Smooth muscle cell (in vitro differentiated cells): ENCODE measurements at regions not wholly inside any gene's neighbourhood (a gene's known extent, or its start where the extent isn't known, plus 50 kb on each side); places are given as distances from the start of the nearest gene placed in this dataset.

Source experiments
- DNase-seq: peaks from one replicate; lab custom pipeline; 2025; ENCODE audit not compliant: unreplicated experiment; lab: John Stamatoyannopoulos, UW
- H2AFZ ChIP-seq: fragments of 200-600 bp; sonication (generic); 2 replicates; pipeline ENCODE4 v1.6.0; 2016; ENCODE audit warnings: antibody characterized with exemption, low read depth, mild to moderate bottlenecking
- H3F3A ChIP-seq: fragments of 200-600 bp; sonication (generic); 2 replicates; pipeline ENCODE4 v1.6.0; 2017; ENCODE audit warnings: antibody characterized with exemption, low read depth
- H3K27ac ChIP-seq: fragments of 200-600 bp; sonication (generic); 2 replicates; pipeline ENCODE4 v1.5.1; 2016; ENCODE audit warnings: low read depth, mild to moderate bottlenecking
- H3K27me3 ChIP-seq: fragments of 200-600 bp; sonication (generic); 2 replicates; pipeline ENCODE4 v1.6.1; 2016; ENCODE audit warnings: low read depth, mild to moderate bottlenecking
- H3K36me3 ChIP-seq: fragments of 200-600 bp; sonication (generic); 2 replicates; pipeline ENCODE4 v1.5.1; 2016; ENCODE audit warnings: low read depth
- H3K4me1 ChIP-seq: fragments of 200-600 bp; sonication (generic); 2 replicates; pipeline ENCODE4 v1.5.1; 2016; ENCODE audit warnings: low read depth
- H3K4me2 ChIP-seq: fragments of 200-600 bp; sonication (generic); 2 replicates; pipeline ENCODE4 v1.6.0; 2016; ENCODE audit warnings: mild to moderate bottlenecking
- H3K4me3 ChIP-seq: fragments of 200-600 bp; sonication (generic); 2 replicates; pipeline ENCODE4 v1.5.1; 2016; ENCODE audit warnings: mild to moderate bottlenecking
- H3K79me2 ChIP-seq: fragments of 200-600 bp; sonication (generic); 2 replicates; pipeline ENCODE4 v1.6.0; 2016; ENCODE audit warnings: low read depth, mild to moderate bottlenecking
- H3K9ac ChIP-seq: fragments of 200-600 bp; sonication (generic); 2 replicates; pipeline ENCODE4 v1.6.0; 2016; ENCODE audit warnings: low read depth
- H3K9me3 ChIP-seq: fragments of 200-600 bp; sonication (generic); replicated peaks from 2 replicates; pipeline ENCODE4 v1.5.1; 2016; ENCODE audit warnings: low read depth
- H4K20me1 ChIP-seq: fragments of 200-600 bp; sonication (generic); 2 replicates; pipeline ENCODE4 v1.6.0; 2016; ENCODE audit warnings: low read depth
- CTCF ChIP-seq: fragments of 200-600 bp; sonication (generic); IDR thresholded peaks from 2 replicates; pipeline ENCODE4 v1.5.1; 2017; ENCODE audit warnings: borderline replicate concordance, mild to moderate bottlenecking, antibody characterized with exemption; ENCODE audit not compliant: insufficient read depth, poor library complexity, severe bottlenecking
- WGBS: methylation state at CpG from one replicate; pipeline ENCODE4 v1.1.7; 2016; ENCODE audit warnings: low lambda C conversion rate; 5-methylcytosine and 5-hydroxymethylcytosine counted together

GRCh38 chr5:29016067-29016466, 1977.7 kb upstream of the CDH9 start:
- Histone ChIP-seq H3F3A (no peaks in the 10 kb centered on the region), H3K36me3 (no peaks in the 10 kb centered on the region), H2AFZ (no peak overlapping the region), H3K4me2 (no peak overlapping the region), H3K27ac (no peak overlapping the region), H3K4me3 (no peak overlapping the region), H3K79me2 (no peaks in the 10 kb centered on the region), H3K9ac (no peak overlapping the region), H3K9me3 (no peaks in the 10 kb centered on the region), H3K4me1 (no peaks in the 10 kb centered on the region), H4K20me1 (no peaks in the 10 kb centered on the region), H3K27me3 (no peaks in the 10 kb centered on the region)
- TF ChIP-seq CTCF = no peak
- 73% methylated on average over 4 of the region's 4 CpGs for WGBS
- DNase-seq = no peak

GRCh38 chr5:29015523-29015922, 1977.1 kb upstream of the CDH9 start:
- no peak for TF ChIP-seq CTCF
- no peaks in the 10 kb centered on the region for H3F3A ChIP-seq
- no peaks in the 10 kb centered on the region for H3K9me3 ChIP-seq
- H2AFZ ChIP-seq = no peak overlapping the region
- H3K36me3 ChIP-seq = no peaks in the 10 kb centered on the region
- no peak overlapping the region for H3K9ac ChIP-seq
- DNase-seq = no peak
- WGBS = 91% methylated on average over 2 of the region's 2 CpGs
- H3K4me2 ChIP-seq = no peak overlapping the region
- H3K4me1 ChIP-seq = no peaks in the 10 kb centered on the region
- no peak overlapping the region for H3K4me3 ChIP-seq
- H3K27me3 ChIP-seq = no peaks in the 10 kb centered on the region
- no peak overlapping the region for H3K27ac ChIP-seq
- no peaks in the 10 kb centered on the region for H3K79me2 ChIP-seq
- no peaks in the 10 kb centered on the region for H4K20me1 ChIP-seq

- TF ChIP-seq CTCF = peak; percentile 14
- Histone ChIP-seq H4K20me1 (no peaks in the 10 kb centered on the region), H3K27me3 (no peaks in the 10 kb centered on the region), H3K4me3 (no peak overlapping the region), H3K27ac (no peak overlapping the region), H3K4me2 (no peak overlapping the region), H3F3A (no peaks in the 10 kb centered on the region), H3K9me3 (no peaks in the 10 kb centered on the region), H3K4me1 (no peaks in the 10 kb centered on the region), H2AFZ (no peak overlapping the region), H3K36me3 (no peaks in the 10 kb centered on the region), H3K79me2 (no peaks in the 10 kb centered on the region), H3K9ac (no peak overlapping the region)
- WGBS = 67% methylated on average over 3 of the region's 3 CpGs
- no peak for DNase-seq
Observed at GRCh38 chr5:29005386-29005785, 1967.0 kb upstream of the CDH9 start.

GRCh38 chr5:29002481-29002880, 1964.1 kb upstream of the CDH9 start:
- Histone ChIP-seq H3K36me3 (no peaks in the 10 kb centered on the region), H2AFZ (no peak overlapping the region), H3F3A (no peaks in the 10 kb centered on the region), H3K27me3 (no peaks in the 10 kb centered on the region), H3K79me2 (no peaks in the 10 kb centered on the region), H3K27ac (no peak overlapping the region), H3K4me3 (no peak overlapping the region), H3K4me1 (no peaks in the 10 kb centered on the region), H3K9ac (no peak overlapping the region), H4K20me1 (no peaks in the 10 kb centered on the region), H3K9me3 (no peaks in the 10 kb centered on the region), H3K4me2 (no peak overlapping the region)
- no peak for DNase-seq
- WGBS = 69% methylated on average over 6 of the region's 6 CpGs
- TF ChIP-seq CTCF = no peak
